HG02938 (cell line): ENCODE measurements at regions not wholly inside any gene's neighbourhood (a gene's known extent, or its start where the extent isn't known, plus 50 kb on each side); places are given as distances from the start of the nearest gene placed in this dataset.

Source experiments
- ATAC-seq: cut with Tn5 transposase; IDR thresholded peaks from one replicate; pipeline ENCODE4 v1.9.1; 2021; ENCODE audit warnings: mild to moderate bottlenecking, moderate library complexity; ENCODE audit not compliant: unreplicated experiment

DNA sequence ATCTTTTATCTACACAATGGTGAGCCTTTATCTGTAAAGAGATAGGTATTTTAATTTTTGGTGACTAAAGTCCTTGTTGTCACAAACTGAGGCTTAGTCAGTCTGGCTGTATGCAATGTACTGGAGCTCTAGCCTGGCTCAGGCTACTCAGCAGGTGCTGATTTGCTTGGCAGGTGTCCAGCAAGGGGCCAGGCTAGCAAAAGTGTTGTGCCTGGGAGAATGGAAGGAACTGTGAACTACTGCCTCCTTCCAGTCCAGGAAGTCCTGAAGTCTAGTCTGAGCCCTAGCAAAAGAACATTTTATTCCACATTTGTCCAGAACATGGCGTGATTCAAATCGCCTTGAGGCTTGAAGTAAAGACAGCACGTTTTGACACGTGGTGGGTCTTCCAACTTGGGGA is 260.5 kb downstream of the CCDC85A start:
- ATAC-seq: no peak

DNA sequence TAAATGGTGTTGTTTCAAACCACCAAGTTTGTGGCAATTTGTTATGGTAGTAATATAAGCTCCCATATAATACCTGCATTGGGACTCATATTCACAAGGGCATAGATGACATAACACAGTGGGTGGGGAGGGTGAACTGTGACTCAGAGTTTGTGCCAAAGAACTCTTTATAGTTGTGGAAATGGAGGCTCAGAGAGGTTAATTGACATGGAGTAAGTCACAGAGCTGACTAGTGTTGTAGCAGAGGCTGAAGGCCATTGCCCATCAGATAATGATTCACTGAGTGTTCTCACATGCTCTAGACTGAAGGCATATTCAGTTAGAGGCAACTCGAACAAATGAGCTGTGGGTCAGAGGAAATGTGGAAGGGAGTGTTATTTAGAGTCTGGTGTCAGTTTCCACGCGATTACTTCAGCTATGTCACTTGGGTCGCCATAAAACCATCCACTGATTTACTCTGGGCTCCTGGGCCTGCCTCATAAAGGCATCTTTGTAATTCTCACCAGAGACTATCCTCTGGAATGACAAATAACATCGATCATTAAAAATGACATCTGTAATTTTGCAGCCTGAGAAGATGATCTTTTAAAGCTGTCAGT is 264.7 kb downstream of the CCDC85A start:
- ATAC-seq: no peak

DNA sequence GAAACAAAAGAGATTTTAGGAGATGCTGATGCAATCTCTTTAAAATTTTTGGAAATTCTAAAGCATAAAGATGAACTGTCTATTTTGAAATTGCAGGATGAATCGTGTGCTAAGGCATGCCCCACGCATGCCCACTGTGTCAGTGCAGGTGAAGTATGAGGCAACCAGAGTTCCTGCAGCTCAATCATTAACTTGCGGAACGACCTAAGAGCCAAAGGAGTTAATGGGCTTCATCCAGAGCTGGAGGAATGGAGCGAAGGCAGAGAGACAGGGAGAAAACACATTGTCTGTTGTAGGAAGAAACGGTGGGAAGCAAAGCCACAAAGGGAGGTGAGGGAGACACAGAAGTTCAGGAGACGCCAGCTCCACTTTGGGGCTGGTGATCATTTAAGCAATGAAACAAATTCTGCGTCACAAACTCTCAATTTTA is 265.2 kb downstream of the CCDC85A start:
- no peak for ATAC-seq

DNA sequence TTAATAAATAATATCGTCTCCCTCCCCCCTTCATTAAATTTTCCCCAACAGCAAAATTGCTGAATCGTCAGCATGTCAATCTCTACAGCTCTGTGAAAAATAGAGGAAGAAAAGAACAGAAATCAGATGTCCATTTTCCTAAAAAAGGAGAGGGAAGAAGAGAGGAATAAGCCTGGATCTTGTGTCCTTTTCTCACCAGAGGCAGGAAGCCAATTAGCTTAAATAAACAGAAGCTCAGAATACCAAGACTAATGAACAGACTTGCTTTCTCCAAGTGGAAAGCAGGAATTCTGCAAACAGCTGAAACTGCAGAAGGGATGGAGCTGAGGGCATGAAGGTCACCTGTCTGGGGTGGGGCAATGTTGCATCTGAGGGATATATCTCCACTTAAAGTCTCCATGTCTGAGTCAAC is 265.7 kb downstream of the CCDC85A start:
- ATAC-seq: no peak

DNA sequence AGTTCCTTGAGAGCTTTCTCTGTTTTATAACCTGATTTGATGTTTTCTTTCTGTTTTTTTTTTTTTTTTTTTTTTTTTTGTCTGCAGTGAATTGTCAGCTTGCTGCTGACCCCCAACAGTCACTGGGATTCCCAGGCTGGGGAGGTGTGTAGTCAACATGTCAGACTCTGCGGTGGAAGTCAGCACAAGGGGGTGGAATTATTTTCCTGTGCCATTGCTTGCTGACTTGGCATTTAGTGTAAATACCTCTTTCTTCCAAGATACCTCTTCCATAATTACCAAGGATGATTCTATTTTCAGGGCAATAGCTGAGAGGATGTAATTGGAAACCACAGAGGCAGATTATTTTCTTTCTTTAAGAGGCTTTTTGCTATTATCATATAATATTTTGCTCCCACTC is 266.3 kb downstream of the CCDC85A start:
- no peak for ATAC-seq

DNA sequence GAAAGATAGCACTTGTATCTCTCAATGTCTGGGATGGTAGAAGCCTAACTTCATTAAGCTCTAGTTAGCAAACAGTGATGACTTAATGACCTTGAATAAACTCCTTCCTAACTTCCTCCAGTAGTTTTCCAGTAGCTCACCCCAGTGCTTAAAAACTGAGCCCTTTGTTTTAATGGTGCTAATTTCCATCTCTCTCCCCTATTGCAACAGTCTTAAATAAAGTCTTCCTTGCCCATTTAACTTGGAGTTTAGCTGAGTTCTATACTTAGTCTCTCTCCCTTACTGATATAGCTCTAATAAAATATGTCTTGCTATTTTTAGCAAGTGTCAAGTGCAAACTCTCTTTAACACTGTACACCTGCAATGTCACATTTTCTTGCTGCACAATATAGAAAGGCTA is 267.0 kb downstream of the CCDC85A start:
- ATAC-seq: no peak

DNA sequence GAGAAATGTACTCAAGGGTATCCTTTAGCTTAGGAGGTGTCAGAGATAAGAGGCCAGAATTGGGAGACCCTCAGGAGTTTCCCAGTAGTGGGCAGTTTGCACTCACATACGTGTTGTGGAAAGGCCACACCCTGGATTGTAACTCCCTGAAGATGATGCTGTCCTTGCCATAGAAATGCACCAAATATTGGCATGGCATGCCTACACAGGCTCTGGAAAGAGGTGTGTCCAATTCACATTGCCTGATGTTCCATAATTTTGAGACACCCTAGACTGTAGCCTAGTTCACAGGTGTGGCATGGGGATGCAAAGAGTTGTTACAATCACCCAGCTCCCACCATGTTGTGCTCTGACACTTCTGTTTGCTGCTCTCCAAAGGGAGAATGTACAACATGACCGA is 271.9 kb downstream of the CCDC85A start:
- no peak for ATAC-seq

DNA sequence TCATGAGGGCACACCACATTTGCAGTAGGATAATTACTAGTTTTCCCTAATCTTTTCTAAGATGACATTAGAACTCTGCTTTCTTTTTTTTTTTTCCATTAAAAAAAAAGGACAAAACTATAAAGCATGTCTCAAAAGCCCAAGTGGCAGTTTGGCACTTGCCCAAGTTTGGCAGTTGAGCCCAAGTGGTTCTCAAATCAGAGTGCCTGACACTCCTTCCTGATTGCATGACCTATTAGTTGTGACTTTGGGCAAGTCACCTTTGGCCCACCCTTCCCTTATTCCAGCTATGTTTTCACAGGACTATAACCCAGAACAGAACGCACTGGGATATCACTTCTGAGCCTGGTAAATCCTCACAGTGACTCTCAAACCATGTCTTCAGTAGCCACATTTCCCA is 273.0 kb downstream of the CCDC85A start:
- ATAC-seq: no peak

DNA sequence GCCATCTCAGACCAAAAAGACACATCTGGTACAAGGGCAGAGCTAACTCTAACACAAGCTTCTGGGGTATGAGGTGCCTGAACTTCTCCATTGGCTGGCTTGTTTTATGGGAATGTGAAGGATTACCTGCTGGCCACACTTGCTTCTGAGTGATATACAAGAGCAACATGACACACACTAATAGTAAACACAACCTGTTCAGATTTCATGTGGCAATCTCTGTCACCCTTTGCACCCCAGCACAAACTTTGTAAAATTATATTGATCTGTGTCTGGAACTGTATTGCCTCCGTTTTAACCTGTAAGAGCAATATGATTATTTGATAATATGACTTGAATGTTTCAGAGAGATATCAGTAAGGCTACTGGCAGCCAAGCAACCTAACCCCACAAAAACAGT is 276.7 kb downstream of the CCDC85A start:
- no peak for ATAC-seq

DNA sequence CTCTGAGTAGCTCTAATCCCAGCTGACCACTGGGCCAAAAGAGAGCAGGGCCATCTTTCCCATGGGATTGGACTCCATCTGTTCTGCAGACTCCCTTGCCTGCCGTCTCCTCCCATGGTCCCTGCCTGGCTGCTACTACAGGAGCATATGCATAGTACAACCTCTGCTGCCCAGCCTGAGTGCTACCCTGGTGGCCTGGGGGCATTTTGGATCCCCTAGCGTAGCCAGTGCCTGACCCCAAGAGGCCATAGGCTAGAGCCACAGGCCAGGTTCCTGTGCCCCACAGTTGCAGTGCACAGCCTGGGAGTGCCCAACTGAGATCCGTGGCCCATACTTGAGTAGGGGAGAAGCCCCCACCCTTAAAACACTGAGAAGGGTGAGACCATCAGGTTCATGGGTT is 280.3 kb downstream of the CCDC85A start:
- no peak for ATAC-seq

DNA sequence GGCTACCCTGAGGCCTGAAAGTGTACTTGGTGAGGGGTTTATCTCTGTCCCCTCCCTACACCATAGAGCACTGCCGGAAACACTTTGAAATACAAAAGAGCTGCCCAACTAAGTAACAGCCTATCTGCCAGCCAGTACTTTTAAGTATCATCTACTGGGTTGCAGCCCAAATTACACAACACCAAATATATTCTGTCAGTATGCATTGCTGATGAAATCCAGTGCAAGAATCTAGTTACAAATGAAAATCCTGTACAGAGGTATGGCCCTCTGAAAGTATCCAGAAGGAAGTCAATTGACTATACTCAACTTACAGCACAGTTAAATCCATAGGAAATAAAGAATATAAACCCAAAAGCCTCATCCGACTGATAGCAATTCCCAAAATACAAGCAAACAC is 280.8 kb downstream of the CCDC85A start:
- ATAC-seq: no peak

DNA sequence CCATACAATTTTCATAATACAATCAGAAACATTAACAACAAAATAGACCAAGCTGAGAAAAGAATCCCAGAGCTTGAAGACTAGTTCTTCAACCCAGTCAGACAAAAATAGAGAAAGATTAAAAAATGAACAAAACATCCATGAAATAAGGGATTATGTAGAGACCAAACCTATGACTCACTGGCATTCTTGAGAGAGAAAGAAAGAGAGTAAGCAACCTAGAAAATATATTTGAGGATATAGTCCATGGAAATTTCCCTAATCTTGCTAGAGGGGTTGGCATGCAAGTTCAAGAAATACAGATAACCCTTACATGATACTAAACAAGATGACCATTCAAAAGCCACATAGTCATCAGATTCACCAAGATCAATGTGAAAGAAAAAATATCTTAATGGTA is 281.7 kb downstream of the CCDC85A start:
- ATAC-seq: no peak

DNA sequence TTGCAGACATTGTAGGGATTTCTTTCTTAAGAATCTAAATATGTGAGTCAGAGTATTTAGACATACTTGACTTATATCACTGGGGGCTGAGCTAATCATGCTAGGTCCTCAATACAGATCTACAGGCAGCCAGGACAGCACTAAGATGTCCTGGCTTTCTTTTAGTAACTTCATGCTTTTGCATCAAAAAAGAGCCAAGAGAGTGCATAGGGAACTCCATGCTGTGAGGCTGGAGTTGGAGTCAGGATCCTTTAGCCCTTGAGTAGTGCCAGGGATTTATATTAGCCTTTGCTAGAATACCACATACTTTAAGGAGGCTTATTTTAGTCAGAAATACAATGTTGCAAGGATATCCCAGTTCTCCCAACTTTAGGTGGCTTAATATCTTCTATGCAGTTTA is 289.7 kb downstream of the CCDC85A start:
- ATAC-seq: no peak

DNA sequence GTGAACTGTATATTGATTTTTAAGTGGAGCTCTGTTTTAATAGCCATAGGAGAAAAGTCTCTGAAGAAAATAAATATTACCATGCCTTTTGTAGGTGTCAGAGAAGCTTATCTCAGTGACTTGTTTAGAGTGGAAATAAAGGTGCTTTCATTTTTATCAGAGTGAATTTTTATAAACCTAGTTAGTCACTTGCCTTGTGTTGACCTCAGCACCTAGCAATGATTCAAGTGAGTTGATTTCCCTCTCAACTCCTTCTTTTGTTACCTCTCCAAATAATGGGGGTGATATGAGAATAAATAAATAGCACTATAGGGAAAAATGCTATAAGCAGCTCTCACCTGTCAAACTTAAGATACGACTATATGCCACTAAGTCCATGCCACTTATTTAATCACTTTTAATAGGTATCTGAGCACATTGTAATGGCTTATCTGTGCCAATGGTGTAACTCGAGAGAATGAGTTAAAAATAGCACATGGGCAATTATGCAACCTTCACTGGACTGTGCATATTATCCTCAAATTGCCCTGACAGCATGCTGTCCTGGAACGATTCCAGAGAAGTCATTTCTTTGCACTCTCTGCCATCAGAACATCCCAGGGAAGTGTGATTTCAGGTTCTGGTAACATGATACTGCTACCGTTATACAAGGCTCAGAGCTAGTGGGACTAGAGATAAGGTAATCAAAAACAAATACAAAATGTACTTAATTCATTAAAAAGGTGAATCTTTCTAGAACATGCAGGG is 290.8 kb downstream of the CCDC85A start:
- no peak for ATAC-seq

DNA sequence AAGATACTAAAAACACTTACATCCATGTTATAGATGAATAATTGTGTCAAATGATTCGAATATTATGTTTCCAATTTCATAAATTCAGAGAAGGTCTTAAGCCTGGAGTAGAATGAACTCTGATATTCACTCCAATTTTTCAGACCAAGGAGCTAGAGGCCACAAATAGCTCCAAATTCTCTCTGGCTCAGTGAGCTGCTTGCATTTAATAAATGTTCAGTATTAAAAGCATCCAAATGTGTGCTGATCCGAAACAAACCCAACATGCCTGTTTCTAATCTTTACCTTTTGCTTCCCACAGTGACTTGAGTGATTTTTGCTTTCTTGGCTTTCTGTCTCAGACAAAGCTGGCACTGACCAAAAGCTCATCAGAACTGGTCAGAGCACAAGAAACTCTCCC is 291.4 kb downstream of the CCDC85A start:
- ATAC-seq: no peak

DNA sequence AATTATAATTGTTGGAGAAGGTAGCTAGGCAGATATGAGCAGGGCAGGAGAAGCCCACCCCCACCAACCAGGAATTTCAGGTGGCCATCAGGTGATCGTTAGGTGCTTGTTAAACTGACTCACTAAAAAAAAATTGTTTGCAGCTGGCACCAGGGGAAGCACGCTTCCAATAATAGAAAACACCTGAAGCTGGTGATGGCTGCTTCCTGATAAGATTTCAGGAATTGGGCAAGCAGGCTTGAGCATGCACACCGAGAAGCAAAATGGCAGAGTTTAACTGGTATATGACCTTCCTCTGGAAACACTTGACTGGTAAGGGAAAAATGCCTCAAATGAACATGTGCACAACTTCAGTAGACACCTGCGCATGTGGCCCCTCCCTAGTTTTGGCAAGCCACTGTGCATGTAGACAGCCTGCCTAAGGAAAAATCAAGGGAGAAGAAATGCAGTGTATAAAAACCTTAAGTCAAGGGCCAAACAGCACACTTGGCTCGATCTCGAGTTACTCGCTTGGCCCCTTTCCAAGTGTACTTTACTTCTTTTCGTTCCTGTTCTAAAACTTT is 292.8 kb downstream of the CCDC85A start:
- no peak for ATAC-seq

DNA sequence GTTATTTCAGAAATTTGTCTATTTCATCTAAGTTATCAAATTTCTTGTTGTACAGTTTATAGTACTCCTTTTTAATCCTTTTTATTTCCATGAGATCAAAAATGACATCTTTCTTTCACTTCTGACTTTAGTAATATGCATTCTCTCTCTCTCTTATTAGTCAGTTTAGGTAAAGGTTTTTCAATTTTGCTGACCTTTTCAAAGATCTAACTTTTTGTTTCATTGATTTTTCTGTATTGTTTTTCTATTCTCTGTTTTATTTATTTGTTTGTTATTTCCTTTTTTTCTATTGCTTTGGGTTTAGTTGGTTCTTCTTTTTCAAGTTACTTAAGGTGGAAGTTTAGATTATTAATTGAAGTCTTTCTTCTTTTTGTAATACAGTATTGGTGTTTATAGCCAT is 294.2 kb downstream of the CCDC85A start:
- ATAC-seq: no peak

DNA sequence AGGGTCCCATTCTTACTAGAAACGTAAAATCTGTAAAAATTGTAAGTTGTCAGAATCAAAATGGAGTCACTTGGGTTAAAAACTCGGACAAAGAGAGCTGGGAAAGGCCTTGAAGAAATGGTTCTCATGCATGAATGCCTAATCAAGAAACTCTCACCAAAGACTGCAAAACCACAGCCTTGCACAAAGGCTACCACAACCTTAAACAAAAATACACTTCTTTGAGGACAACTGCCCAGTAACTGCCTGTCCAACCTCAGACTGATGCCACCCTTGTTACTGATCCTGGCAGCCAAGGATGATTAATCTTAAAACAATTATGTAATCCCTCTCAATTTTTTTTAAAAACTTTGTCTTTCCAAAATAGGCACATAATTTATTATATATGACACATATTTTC is 299.3 kb downstream of the CCDC85A start:
- no peak for ATAC-seq

DNA sequence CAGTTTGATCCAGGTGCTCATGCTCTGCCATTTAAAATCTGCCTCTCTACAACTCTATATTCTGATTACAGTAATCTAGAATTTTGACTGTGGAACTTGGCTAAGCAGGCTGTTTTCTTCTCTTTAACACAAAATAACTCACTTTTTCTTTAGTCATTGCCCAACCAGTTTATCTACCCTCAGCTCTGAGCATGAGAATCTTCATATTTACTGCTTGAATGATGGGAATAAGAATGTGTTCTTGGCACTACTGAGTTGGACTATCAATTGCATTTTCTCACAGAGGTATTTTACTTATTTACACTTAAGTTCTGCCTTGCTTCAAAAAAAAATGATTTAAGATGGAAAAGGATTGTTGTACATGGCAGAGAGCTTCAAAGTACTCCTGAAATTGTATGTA is 301.1 kb downstream of the CCDC85A start:
- ATAC-seq: no peak

DNA sequence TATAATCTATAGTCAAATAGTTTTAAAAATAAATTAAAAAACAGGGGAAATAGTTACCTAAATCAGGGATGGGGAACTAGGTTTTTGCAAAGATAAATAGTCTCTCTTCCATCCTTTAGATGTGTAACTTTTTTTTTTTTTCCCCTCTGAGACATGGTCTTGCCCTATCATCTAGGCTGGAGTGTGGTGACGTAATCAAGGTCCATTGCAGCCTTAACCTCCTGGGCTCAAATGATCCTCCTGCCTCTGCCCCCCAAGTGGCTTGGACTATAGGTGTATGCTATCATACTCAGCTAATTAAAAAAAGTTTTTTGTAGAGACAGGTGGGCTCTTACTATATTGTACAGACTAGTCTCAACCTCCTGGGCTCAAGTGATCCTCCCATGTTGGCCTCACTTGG is 316.5 kb downstream of the CCDC85A start:
- ATAC-seq: no peak

DNA sequence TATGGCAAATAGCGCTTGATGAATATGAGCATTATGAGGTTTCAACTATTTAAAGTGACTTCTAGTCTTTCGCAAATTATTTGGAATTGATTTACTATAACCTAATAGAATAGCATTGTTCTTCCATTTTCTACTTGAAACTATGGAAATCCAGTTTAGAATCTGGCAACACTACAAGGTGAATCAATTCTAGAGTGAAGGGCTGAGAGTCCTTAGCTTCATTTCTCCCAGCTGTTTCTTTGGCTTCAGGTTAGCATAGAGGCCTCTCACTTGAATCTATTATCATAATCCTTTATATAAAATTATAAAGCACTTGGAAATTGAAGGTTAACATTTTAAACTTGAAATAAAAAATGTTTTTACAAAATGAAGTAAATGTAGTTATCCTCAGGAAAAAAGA is 318.8 kb downstream of the CCDC85A start:
- ATAC-seq: no peak

DNA sequence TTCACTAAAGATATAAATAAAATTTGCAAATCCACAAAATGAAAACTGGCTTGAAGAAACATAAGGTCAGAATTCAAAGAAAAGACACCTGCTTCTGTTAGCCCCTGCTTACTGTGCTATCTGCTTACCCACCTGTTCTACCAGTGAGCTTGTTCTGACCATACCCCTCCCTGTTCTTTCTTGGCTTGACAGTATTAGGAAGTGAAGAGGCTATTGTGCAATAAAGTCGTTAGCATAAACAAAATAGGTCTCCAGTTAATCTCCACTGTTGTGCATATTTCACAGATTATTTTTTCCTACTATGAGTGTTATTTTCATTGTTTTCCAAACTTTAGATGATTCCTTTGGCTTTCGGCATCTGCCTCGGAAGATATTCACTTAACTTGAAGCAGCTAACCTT is 322.1 kb downstream of the CCDC85A start:
- no peak for ATAC-seq

DNA sequence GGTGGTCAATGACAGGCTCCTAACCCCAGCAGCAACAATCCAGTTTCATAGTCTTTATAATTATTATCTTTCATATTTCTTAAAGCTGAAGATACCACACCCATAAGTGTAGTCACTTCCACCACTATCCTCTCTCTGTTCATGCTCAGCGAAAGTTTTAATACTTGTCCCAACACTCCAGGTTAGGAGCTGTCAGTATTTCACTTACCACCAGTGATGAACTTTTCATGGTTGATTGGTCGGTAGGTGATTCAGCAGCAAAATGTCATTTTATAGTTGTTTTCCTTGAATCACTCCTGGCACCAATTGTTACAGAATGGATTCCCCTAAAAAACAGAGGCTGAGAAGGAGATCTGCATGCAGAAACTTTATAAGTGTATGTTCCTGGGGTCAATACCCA is 324.9 kb downstream of the CCDC85A start:
- ATAC-seq: no peak
